ENCODE measurements at regions not wholly inside any gene's neighbourhood (a gene's known extent, or its start where the extent isn't known, plus 50 kb on each side); places are given as distances from the start of the nearest gene placed in this dataset.

GRCh38 chr2:200165687-200166086 is 140.8 kb upstream of the SPATS2L start:
- Mint-ChIP-seq H3K4me1 (no peaks in the 10 kb centered on the region), H3K36me3 (ENCODE audit: low read depth) (no peaks in the 10 kb centered on the region), H3K27me3 (no peaks in the 10 kb centered on the region), H3K27ac (no peak overlapping the region), H3K4me3 (no peak overlapping the region)
- no peaks in the 10 kb centered on the region for H3K9me3 ChIP-seq (ENCODE audit: control insufficient read depth, low read length, poor library complexity, severe bottlenecking)
- ATAC-seq (no peak), DNase-seq (no peak)

- Mint-ChIP-seq H3K27ac (no peak overlapping the region), H3K4me3 (no peak overlapping the region), H3K27me3 (no peaks in the 10 kb centered on the region), H3K36me3 (ENCODE audit: low read depth) (no peaks in the 10 kb centered on the region), H3K4me1 (no peaks in the 10 kb centered on the region)
- no peaks in the 10 kb centered on the region for H3K9me3 ChIP-seq (ENCODE audit: control insufficient read depth, low read length, poor library complexity, severe bottlenecking)
- DNase-seq (no peak), ATAC-seq (no peak)
Observed at GRCh38 chr2:200168641-200169555, 137.6 kb upstream of the SPATS2L start.

- H3K27ac Mint-ChIP-seq = no peak overlapping the region
- H3K27me3 Mint-ChIP-seq = no peaks in the 10 kb centered on the region
- no peak for ATAC-seq
- no peak for DNase-seq
- H3K4me3 Mint-ChIP-seq = no peak overlapping the region
- H3K9me3 ChIP-seq (ENCODE audit: control insufficient read depth, low read length, poor library complexity, severe bottlenecking) = no peaks in the 10 kb centered on the region
- H3K4me1 Mint-ChIP-seq = no peaks in the 10 kb centered on the region
- H3K36me3 Mint-ChIP-seq (ENCODE audit: low read depth) = no peaks in the 10 kb centered on the region
Observed at GRCh38 chr2:200170221-200170620, 136.3 kb upstream of the SPATS2L start.

- no peaks in the 10 kb centered on the region for H3K9me3 ChIP-seq (ENCODE audit: control insufficient read depth, low read length, poor library complexity, severe bottlenecking)
- Mint-ChIP-seq H3K27ac (no peak overlapping the region), H3K4me1 (no peaks in the 10 kb centered on the region), H3K27me3 (no peaks in the 10 kb centered on the region), H3K4me3 (no peak overlapping the region), H3K36me3 (ENCODE audit: low read depth) (no peaks in the 10 kb centered on the region)
- DNase-seq = no peak
- ATAC-seq = no peak
Observed at GRCh38 chr2:200171731-200172482, 134.6 kb upstream of the SPATS2L start.

- Mint-ChIP-seq H3K27ac (no peak overlapping the region), H3K27me3 (peaks cover under 1% of the 10 kb centered on the region), H3K4me3 (no peak overlapping the region), H3K4me1 (no peaks in the 10 kb centered on the region), H3K36me3 (ENCODE audit: low read depth) (no peaks in the 10 kb centered on the region)
- DNase-seq = no peak
- no peak for ATAC-seq
- H3K9me3 ChIP-seq (ENCODE audit: control insufficient read depth, low read length, poor library complexity, severe bottlenecking) = no peaks in the 10 kb centered on the region
Observed at GRCh38 chr2:200172521-200172920, 134.0 kb upstream of the SPATS2L start.

GRCh38 chr2:200172944-200173581 is 133.4 kb upstream of the SPATS2L start:
- Mint-ChIP-seq H3K36me3 (ENCODE audit: low read depth) (no peaks in the 10 kb centered on the region), H3K4me3 (no peak overlapping the region), H3K27me3 (peaks cover 6% of the 10 kb centered on the region), H3K4me1 (no peaks in the 10 kb centered on the region), H3K27ac (no peak overlapping the region)
- ATAC-seq (no peak), DNase-seq (no peak)
- H3K9me3 ChIP-seq (ENCODE audit: control insufficient read depth, low read length, poor library complexity, severe bottlenecking) = no peaks in the 10 kb centered on the region

GRCh38 chr2:200173691-200174090 is 132.8 kb upstream of the SPATS2L start:
- DNase-seq = no peak
- H3K27me3 Mint-ChIP-seq = peaks cover 8% of the 10 kb centered on the region
- H3K27ac Mint-ChIP-seq = no peak overlapping the region
- H3K9me3 ChIP-seq (ENCODE audit: control insufficient read depth, low read length, poor library complexity, severe bottlenecking) = no peaks in the 10 kb centered on the region
- no peaks in the 10 kb centered on the region for H3K36me3 Mint-ChIP-seq (ENCODE audit: low read depth)
- no peak for ATAC-seq
- no peaks in the 10 kb centered on the region for H3K4me1 Mint-ChIP-seq
- no peak overlapping the region for H3K4me3 Mint-ChIP-seq

GRCh38 chr2:200174433-200175216 is 131.9 kb upstream of the SPATS2L start:
- Mint-ChIP-seq H3K4me3 (no peak overlapping the region), H3K36me3 (ENCODE audit: low read depth) (no peaks in the 10 kb centered on the region), H3K4me1 (no peaks in the 10 kb centered on the region), H3K27ac (no peak overlapping the region), H3K27me3 (peaks cover 8% of the 10 kb centered on the region)
- H3K9me3 ChIP-seq (ENCODE audit: control insufficient read depth, low read length, poor library complexity, severe bottlenecking) = no peaks in the 10 kb centered on the region
- ATAC-seq (no peak), DNase-seq (no peak)

GRCh38 chr2:200177971-200178911 is 128.3 kb upstream of the SPATS2L start:
- ATAC-seq = no peak

GRCh38 chr2:200179151-200179550 is 127.3 kb upstream of the SPATS2L start:
- DNase-seq (no peak), ATAC-seq (no peak)
- Mint-ChIP-seq H3K36me3 (ENCODE audit: low read depth) (no peaks in the 10 kb centered on the region), H3K27me3 (peaks cover 33% of the 10 kb centered on the region), H3K27ac (no peak overlapping the region), H3K4me3 (no peak overlapping the region), H3K4me1 (no peaks in the 10 kb centered on the region)
- no peaks in the 10 kb centered on the region for H3K9me3 ChIP-seq (ENCODE audit: control insufficient read depth, low read length, poor library complexity, severe bottlenecking)

More at GRCh38 chr2:200177971-200178911, 128.3 kb upstream of the SPATS2L start:
- peaks cover 33% of the 10 kb centered on the region for H3K27me3 Mint-ChIP-seq
- no peak for DNase-seq
- H3K36me3 Mint-ChIP-seq (ENCODE audit: low read depth) = no peaks in the 10 kb centered on the region
- no peak overlapping the region for H3K27ac Mint-ChIP-seq
- no peaks in the 10 kb centered on the region for H3K4me1 Mint-ChIP-seq
- no peaks in the 10 kb centered on the region for H3K9me3 ChIP-seq (ENCODE audit: control insufficient read depth, low read length, poor library complexity, severe bottlenecking)
- H3K4me3 Mint-ChIP-seq = no peak overlapping the region

GRCh38 chr2:200180943-200181342 is 125.5 kb upstream of the SPATS2L start:
- no peaks in the 10 kb centered on the region for H3K36me3 Mint-ChIP-seq (ENCODE audit: low read depth)
- no peaks in the 10 kb centered on the region for H3K4me1 Mint-ChIP-seq
- H3K9me3 ChIP-seq (ENCODE audit: control insufficient read depth, low read length, poor library complexity, severe bottlenecking) = no peaks in the 10 kb centered on the region
- H3K27ac Mint-ChIP-seq = no peak overlapping the region
- no peak overlapping the region for H3K4me3 Mint-ChIP-seq
- H3K27me3 Mint-ChIP-seq = peaks cover 45% of the 10 kb centered on the region
- no peak for ATAC-seq
- no peak for DNase-seq

- no peaks in the 10 kb centered on the region for H3K4me1 Mint-ChIP-seq
- H3K9me3 ChIP-seq (ENCODE audit: control insufficient read depth, low read length, poor library complexity, severe bottlenecking) = no peaks in the 10 kb centered on the region
- no peak for ATAC-seq
- H3K36me3 Mint-ChIP-seq (ENCODE audit: low read depth) = no peaks in the 10 kb centered on the region
- H3K4me3 Mint-ChIP-seq = no peak overlapping the region
- DNase-seq = no peak
- H3K27ac Mint-ChIP-seq = no peak overlapping the region
- peaks cover 45% of the 10 kb centered on the region for H3K27me3 Mint-ChIP-seq
Observed at GRCh38 chr2:200181755-200182154, 124.7 kb upstream of the SPATS2L start.

Data from T-helper 17 cell (primary cell).